Bronchial epithelial cell (primary cell): ENCODE measurements at regions not wholly inside any gene's neighbourhood (a gene's known extent, or its start where the extent isn't known, plus 50 kb on each side); places are given as distances from the start of the nearest gene placed in this dataset.

Experiments used
- DNase-seq: peaks from one replicate; pipeline ENCODE4 v3.0.0-alpha.2; 2010; ENCODE audit warnings: low read depth
- FAIRE-seq: peaks from 2 replicates; lab custom pipeline; 2011; peaks lifted over from hg19 to GRCh38; lab: Jason Lieb, UNC
- H3K27me3 ChIP-seq: 2 replicates; pipeline ENCODE4 v1.5.1; 2011; ENCODE audit warnings: low read length; ENCODE audit not compliant: control insufficient read depth, insufficient read depth
- H3K36me3 ChIP-seq: 2 replicates; pipeline ENCODE4 v1.5.1; 2011; ENCODE audit warnings: low read length; ENCODE audit not compliant: control insufficient read depth, insufficient read depth
- H3K4me3 ChIP-seq: 2 replicates; pipeline ENCODE4 v1.5.1; 2011; ENCODE audit warnings: mild to moderate bottlenecking, low read depth, low read length, control low read depth
- CTCF ChIP-seq: IDR thresholded peaks from 2 replicates; pipeline ENCODE4 v1.5.1; 2011; ENCODE audit warnings: mild to moderate bottlenecking, moderate library complexity, low read length, control low read depth, inconsistent platforms; ENCODE audit not compliant: insufficient read depth, severe bottlenecking

GRCh38 chr7:11235491-11235890 is 261.8 kb downstream of the PHF14 start:
- FAIRE-seq = no peak
- H3K36me3 ChIP-seq = no peaks in the 10 kb centered on the region
- no peak overlapping the region for H3K4me3 ChIP-seq
- no peaks in the 10 kb centered on the region for H3K27me3 ChIP-seq
- no peak for TF ChIP-seq CTCF
- DNase-seq = no peak

- FAIRE-seq = no peak
- no peak overlapping the region for H3K4me3 ChIP-seq
- TF ChIP-seq CTCF = no peak
- H3K36me3 ChIP-seq = no peaks in the 10 kb centered on the region
- no peaks in the 10 kb centered on the region for H3K27me3 ChIP-seq
- DNase-seq = no peak
These were observed 263.0 kb downstream of the PHF14 start for GRCh38 chr7:11236680-11237079.

GRCh38 chr7:11237742-11238141 is 264.1 kb downstream of the PHF14 start:
- DNase-seq (no peak), FAIRE-seq (no peak)
- no peak for TF ChIP-seq CTCF
- H3K27me3 ChIP-seq = no peaks in the 10 kb centered on the region
- H3K36me3 ChIP-seq = no peaks in the 10 kb centered on the region
- no peak overlapping the region for H3K4me3 ChIP-seq

GRCh38 chr7:11239316-11239715 is 265.6 kb downstream of the PHF14 start:
- TF ChIP-seq CTCF = no peak
- no peak overlapping the region for H3K4me3 ChIP-seq
- H3K36me3 ChIP-seq = no peaks in the 10 kb centered on the region
- FAIRE-seq (no peak), DNase-seq (peak; percentile 5)
- H3K27me3 ChIP-seq = no peaks in the 10 kb centered on the region

- FAIRE-seq (no peak), DNase-seq (no peak)
- H3K36me3 ChIP-seq = no peaks in the 10 kb centered on the region
- no peak for TF ChIP-seq CTCF
- no peaks in the 10 kb centered on the region for H3K27me3 ChIP-seq
- no peak overlapping the region for H3K4me3 ChIP-seq
These were observed 270.1 kb downstream of the PHF14 start for GRCh38 chr7:11243739-11244138.

GRCh38 chr7:11244149-11244548 is 270.5 kb downstream of the PHF14 start:
- no peak overlapping the region for H3K4me3 ChIP-seq
- H3K27me3 ChIP-seq = no peaks in the 10 kb centered on the region
- FAIRE-seq = no peak
- TF ChIP-seq CTCF = no peak
- H3K36me3 ChIP-seq = no peaks in the 10 kb centered on the region
- no peak for DNase-seq
